LNCaP clone FGC (cell line): ENCODE measurements at regions not wholly inside any gene's neighbourhood (a gene's known extent, or its start where the extent isn't known, plus 50 kb on each side); places are given as distances from the start of the nearest gene placed in this dataset.

ENCODE experiments used
- DNase-seq: peaks from one replicate; pipeline ENCODE4 v3.0.0-alpha.2; 2011; ENCODE audit warnings: low read depth
- H3K4me3 ChIP-seq: 2 replicates; pipeline ENCODE4 v1.5.1; 2011; ENCODE audit warnings: mild to moderate bottlenecking, low read depth, low read length, control low read depth
- CTCF ChIP-seq: IDR thresholded peaks from 2 replicates; pipeline ENCODE4 v1.5.1; 2012; ENCODE audit warnings: mild to moderate bottlenecking; ENCODE audit not compliant: control insufficient read depth, insufficient read depth; ENCODE audit errors: extremely low read depth

- no peak for DNase-seq
- no peak overlapping the region for H3K4me3 ChIP-seq
- TF ChIP-seq CTCF, result no peak
These were observed 183.6 kb upstream of the ARSJ start for GRCh38 chr4:114163051-114163450.

GRCh38 chr4:114173968-114174367 lies 194.5 kb upstream of the ARSJ start:
- no peak overlapping the region for H3K4me3 ChIP-seq
- no peak for DNase-seq
- TF ChIP-seq CTCF, result no peak

- DNase-seq, result no peak
- no peak for TF ChIP-seq CTCF
These were observed 198.2 kb upstream of the ARSJ start for GRCh38 chr4:114177628-114178027.

GRCh38 chr4:114178392-114178791 lies 198.9 kb upstream of the ARSJ start:
- no peak for DNase-seq
- no peak for TF ChIP-seq CTCF
- H3K4me3 ChIP-seq, result no peak overlapping the region

More at GRCh38 chr4:114177628-114178027, 198.2 kb upstream of the ARSJ start:
- no peak overlapping the region for H3K4me3 ChIP-seq

- no peak overlapping the region for H3K4me3 ChIP-seq
- peak; percentile 11 for DNase-seq
- peak; percentile 71 for TF ChIP-seq CTCF
These were observed 201.0 kb upstream of the ARSJ start for GRCh38 chr4:114180481-114180880.

- DNase-seq, result no peak
- TF ChIP-seq CTCF, result no peak
- no peak overlapping the region for H3K4me3 ChIP-seq
These were observed 205.5 kb upstream of the ARSJ start for GRCh38 chr4:114184901-114185300.

GRCh38 chr4:114187592-114187991 lies 208.1 kb upstream of the ARSJ start:
- TF ChIP-seq CTCF, result no peak
- DNase-seq, result peak; percentile 65
- H3K4me3 ChIP-seq, result no peak overlapping the region
